Renal cortex interstitium (tissue), 11 donors: ENCODE measurements at regions not wholly inside any gene's neighbourhood (a gene's known extent, or its start where the extent isn't known, plus 50 kb on each side); places are given as distances from the start of the nearest gene placed in this dataset.
"Not testable (repeated sequence)": the region's sequence is repeated elsewhere in the genome, so short reads cannot be mapped to it uniquely, and the experiment has no call there.

Experiments used
- DNase-seq, 11 donors: peaks; one replicate each; pipeline ENCODE4 v3.0.0-alpha.2; 2013; ENCODE audit warnings: low read depth in 9 of 11, low spot score in 4 of 11; ENCODE audit errors: extremely low read depth in 1 of 11

DNA sequence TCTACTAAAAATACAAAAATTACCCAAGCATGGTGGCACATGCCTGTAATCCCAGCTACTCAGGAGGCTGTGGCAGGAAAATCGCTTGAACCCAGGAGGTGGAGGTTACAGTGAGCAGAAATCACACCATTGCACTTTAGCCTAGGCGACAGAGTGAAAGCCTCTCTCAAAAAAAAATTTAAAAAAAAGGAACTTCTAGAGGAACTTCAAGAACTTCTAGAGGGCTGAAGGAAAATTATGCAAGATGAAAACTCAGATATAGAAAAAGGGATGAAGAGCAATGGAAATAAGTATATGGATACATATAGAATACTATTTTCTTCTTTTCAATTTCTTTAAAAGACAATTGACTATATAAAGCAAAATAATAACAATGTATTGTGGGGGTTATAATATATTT is 51.2 kb upstream of the PRR5 start:
- no peak for DNase-seq

- DNase-seq: no peak
These were observed 53.0 kb upstream of the PRR5 start for GRCh38 chr22:44648821-44649565.

- no peak for DNase-seq
These were observed 53.8 kb upstream of the PRR5 start for GRCh38 chr22:44648085-44648820.

- DNase-seq: no peak
These were observed 54.9 kb upstream of the PRR5 start for GRCh38 chr22:44647141-44647540.

- no peak for DNase-seq
These were observed 55.3 kb upstream of the PRR5 start for GRCh38 chr22:44646668-44647067.

- no peak for DNase-seq
These were observed 55.9 kb upstream of the PRR5 start for GRCh38 chr22:44646141-44646540.

DNA sequence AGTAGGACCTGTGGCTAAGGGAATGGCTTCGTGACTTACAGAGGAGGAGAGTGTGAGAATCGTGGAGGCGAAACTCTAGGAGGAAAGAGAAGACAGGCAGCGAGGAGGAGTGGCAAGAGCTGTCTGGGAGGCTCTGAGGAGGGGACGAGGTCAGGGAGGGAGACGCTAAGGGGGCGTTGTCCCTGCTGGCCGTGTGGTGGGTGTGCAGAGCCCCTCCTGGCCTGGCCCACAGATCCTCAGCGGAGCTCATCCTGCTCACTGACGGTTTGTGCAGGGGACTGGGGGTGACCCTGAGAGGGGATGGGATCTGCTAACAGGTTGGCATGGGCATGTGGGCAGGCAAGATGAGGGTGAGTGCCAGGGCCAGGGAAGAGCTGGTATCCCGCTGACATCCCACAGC is 56.5 kb upstream of the PRR5 start:
- no peak for DNase-seq

DNA sequence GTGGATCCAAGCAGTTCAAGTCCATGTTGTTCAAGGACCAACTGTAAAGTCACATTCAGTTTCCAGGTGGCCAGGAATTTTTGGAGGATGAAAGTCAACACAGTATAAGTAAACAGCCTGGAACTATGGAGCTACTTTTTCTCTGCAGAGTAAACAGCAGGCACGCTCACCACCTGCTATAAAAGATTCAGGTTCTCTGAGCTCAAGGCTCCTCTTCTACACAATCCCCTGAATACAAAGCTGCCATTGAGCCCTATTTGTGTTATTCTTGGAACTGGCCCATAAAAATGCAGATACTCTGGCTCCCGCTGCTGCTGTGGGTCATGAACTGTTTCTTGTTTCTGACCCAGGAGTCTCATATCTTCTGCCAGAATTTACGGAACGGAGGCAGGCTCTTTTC is 56.9 kb upstream of the PRR5 start:
- DNase-seq: no peak

GRCh38 chr22:44643526-44644101 is 58.4 kb upstream of the PRR5 start:
- DNase-seq: not testable (repeated sequence)

DNA sequence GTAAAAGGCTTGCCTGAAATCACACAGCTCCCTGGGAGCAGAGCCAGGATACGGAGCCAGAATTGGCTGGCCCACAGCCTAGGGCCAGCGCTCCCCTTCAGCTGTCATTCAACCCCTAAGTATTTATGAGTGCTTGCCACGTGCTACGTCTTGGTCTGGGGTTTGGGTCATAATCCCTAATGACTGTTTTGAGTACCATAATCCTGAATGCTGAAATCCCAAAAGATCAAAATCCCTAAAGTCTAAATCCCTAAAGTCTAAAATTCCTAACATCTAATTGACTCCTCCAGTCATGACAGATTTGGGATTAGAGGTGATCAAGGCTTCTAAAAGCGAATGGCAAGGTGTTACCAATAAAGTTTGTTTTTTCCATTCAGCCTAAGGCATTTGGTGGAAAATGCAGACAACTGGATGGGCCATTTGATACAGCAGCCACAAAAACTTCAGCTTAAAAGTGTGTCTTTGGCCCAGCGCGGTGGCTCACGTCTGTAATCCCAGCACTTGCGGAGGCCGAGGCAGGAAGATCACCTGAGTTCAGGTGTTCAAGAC is 59.8 kb upstream of the PRR5 start:
- DNase-seq: no peak

DNA sequence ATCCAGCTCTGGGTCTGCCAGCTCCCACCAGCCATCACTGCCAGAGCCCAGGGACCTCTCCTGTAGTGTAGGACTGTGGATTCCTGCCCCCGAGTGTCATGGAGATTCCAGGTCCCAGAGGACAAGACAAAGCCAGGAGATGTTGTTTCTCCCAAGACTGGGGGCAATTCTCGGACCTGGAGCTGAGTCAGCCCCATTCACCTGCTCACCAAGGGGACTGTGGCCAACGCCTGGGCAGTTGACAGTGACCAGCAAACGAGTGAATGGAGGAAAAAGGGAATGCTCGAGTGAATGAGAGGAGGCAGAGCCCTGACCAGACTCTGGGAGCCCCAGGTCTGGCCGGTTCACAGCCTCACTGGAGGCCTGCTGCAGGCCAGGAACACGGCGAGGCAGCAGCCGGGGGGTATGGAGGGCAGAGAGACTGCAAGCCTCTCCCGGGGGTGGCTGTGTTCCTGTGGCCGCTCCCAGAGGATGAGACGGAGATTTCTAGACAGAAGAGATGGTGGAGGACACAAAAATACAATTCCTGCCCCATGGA is 61.3 kb upstream of the PRR5 start:
- DNase-seq: no peak

GRCh38 chr22:44639891-44640617 is 62.0 kb upstream of the PRR5 start:
- no peak for DNase-seq

DNA sequence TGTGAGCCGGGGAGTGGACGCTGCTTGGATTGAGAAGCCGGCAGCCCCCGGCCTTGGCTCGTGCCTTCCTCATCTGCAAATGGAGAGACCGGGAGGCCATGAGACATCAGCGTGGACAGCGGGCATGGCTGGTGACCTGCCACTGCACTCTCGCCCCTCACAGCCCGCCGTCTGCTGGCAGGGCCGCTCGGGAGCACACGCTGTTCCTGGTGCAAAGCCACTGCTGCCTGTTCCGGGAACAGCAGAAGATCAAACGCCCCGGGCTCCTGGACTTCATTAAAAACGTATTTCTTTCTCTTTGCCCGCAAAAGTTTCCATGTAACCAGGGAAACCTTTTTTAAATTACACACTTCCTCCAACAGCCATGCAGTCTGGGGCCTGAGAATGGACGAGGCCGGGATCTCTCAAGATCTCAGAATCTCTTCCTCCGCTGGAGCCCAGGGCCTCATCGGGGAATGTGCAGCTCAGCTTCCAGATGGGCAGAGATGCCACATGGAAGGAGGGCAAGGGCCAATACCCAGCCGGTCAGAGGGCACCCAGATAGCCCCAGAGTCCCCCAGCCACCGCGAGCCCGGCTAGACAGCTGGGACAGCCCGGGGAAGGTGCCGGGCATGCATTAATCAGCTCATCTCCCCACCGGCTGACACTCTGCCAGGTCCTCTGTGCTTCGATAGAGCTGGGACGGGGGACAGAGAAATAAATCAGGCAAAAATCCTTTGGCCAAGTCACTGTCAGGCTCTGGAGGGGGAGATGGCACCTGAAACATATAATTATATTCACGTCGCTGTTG is 62.8 kb upstream of the PRR5 start:
- DNase-seq: no peak

DNA sequence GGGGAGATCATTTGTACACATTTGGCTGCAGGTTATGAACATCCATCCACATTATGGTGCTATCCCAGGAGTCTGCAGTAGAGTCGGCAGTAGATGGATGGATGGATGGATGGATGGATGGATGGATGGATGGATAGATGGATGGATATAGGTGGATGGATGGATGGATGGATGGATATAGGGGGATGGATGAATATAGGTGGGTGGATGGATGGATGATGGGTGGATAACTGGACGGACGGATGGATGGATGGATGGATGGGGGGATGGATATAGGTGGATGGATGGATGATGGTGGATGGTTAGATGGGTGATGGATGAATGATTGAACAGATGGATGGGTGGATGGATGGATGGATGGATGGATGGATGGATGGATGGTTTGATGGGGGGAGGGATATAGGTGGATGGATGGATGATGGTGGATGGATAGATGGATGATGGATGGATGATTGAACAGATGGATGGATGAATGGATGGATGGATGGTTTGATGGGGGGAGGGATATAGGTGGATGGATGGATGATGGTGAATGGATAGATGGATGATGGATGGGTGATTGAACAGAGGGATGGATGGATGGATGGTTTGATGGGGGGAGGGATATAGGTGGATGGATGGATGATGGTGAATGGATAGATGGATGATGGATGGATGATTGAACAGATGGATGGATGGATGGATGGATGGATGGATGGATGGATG is 65.3 kb upstream of the PRR5 start:
- not testable (repeated sequence) for DNase-seq

GRCh38 chr22:44635567-44635966 is 66.4 kb upstream of the PRR5 start:
- not testable (repeated sequence) for DNase-seq

- DNase-seq: no peak
These were observed 67.3 kb upstream of the PRR5 start for GRCh38 chr22:44634426-44635321.

- DNase-seq: no peak
These were observed 68.4 kb upstream of the PRR5 start for GRCh38 chr22:44633647-44634046.
